Prostate gland (tissue), 2 donors: ENCODE measurements at regions not wholly inside any gene's neighbourhood (a gene's known extent, or its start where the extent isn't known, plus 50 kb on each side); places are given as distances from the start of the nearest gene placed in this dataset.

Experiments
- DNase-seq: peaks from one replicate; pipeline ENCODE4 v3.0.0-alpha.2; 2019; ENCODE audit warnings: low spot score
- H3K27ac ChIP-seq, 2 donors: fragments of 200-600 bp; sonication (generic); 2 replicates each; pipeline ENCODE4 v1.5.1; 2017 to 2019
- H3K27me3 ChIP-seq: fragments of 200-600 bp; sonication (generic); replicated peaks from 2 replicates; pipeline ENCODE4 v1.5.1; 2019; ENCODE audit not compliant: insufficient read depth
- H3K36me3 ChIP-seq, 2 donors: fragments of 200-600 bp; sonication (generic); 1 replicate in 1 of 2; 2 replicates in 1 of 2; pipeline versions ENCODE4 v1.5.1 to v1.8.1; 2017 to 2019
- H3K4me1 ChIP-seq: fragments of 200-600 bp; sonication (generic); replicated peaks from 2 replicates; pipeline ENCODE4 v1.5.1; 2019
- H3K4me3 ChIP-seq, 2 donors: fragments of 200-600 bp; sonication (generic); 2 replicates each; pipeline ENCODE4 v1.5.1; 2017 to 2019
- H3K9me3 ChIP-seq: fragments of 200-600 bp; sonication (generic); 2 replicates; pipeline ENCODE4 v1.5.1; 2017
- CTCF ChIP-seq, 4 experiments: fragments of 200-600 bp in 2 of 4; fragments of 450-650 bp in 2 of 4; sonication (generic) in 2 of 4; IDR thresholded peaks; 1 replicate in 3 of 4; 2 replicates in 1 of 4; pipeline ENCODE4 v1.5.1; 2016 to 2019; ENCODE audit warnings: antibody characterized with exemption in 4 of 4, mild to moderate bottlenecking in 2 of 4, moderate library complexity in 2 of 4
- POLR2A ChIP-seq: fragments of 450-650 bp; IDR thresholded peaks from one replicate; pipeline ENCODE4 v1.6.1; 2016; ENCODE audit warnings: antibody characterized with exemption, mild to moderate bottlenecking
- POLR2AphosphoS5 ChIP-seq: sonication (generic); formaldehyde crosslinking; IDR thresholded peaks from one replicate; pipeline ENCODE4 v1.6.1; 2017; ENCODE audit warnings: antibody characterized with exemption
- WGBS: methylation state at CpG from one replicate; pipeline ENCODE4 v1.1.5; 2018; 5-methylcytosine and 5-hydroxymethylcytosine counted together
- intact Hi-C: fragments of 100-400 bp; cut with DNase I; formaldehyde crosslinking; loops from one replicate; pipeline ENCODE4 v1.14.2; 2022

GRCh38 chr3:107150675-107151074, 226.6 kb upstream of the CCDC54 start:
- H3K9me3 ChIP-seq = no peaks in the 10 kb centered on the region
- no peak overlapping the region for H3K27ac ChIP-seq
- whole genome bisulfite sequencing = 94% methylated on average over 4 of the region's 4 CpGs
- intact Hi-C loops = no loop called here
- no peak overlapping the region for H3K4me3 ChIP-seq
- no peak for DNase-seq
- no peaks in the 10 kb centered on the region for H3K27me3 ChIP-seq
- H3K4me1 ChIP-seq = no peaks in the 10 kb centered on the region
- TF ChIP-seq POLR2AphosphoS5 (no peak), CTCF (IDR thresholded peaks at IDR 0.05) (no peak), POLR2A (no peak)
- H3K36me3 ChIP-seq = no peaks in the 10 kb centered on the region

DNA sequence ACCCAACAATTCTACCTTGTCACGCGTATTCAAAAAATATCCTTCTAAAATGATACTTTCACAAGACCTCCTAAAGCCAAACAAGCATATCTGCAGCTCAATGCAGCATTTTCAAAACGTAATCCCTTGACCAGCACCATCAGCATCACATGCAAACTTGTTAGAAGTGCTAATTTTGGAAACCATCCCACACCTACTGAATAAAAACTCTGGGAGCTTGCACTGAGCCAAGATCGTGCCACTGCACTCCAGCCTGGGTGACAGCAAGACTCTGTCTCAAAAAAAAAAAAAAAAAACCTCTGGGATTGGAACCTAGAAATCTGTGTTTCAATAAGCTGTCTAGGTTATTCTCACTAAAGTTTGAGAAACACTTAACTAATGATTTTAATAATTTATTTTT, 223.3 kb upstream of the CCDC54 start:
- TF ChIP-seq CTCF (IDR thresholded peaks at IDR 0.05) = no peak
- Histone ChIP-seq H3K4me1 (no peaks in the 10 kb centered on the region), H3K36me3 (no peaks in the 10 kb centered on the region), H3K27ac (no peak overlapping the region), H3K9me3 (no peaks in the 10 kb centered on the region), H3K4me3 (no peak overlapping the region), H3K27me3 (no peaks in the 10 kb centered on the region)
- no peak for DNase-seq
- intact Hi-C loops = no loop called here
- 81% methylated on average over 4 of the region's 4 CpGs for WGBS

- 100% methylated on average over 1 of the region's 1 CpG for WGBS
- Histone ChIP-seq H3K36me3 (no peaks in the 10 kb centered on the region), H3K4me1 (no peaks in the 10 kb centered on the region), H3K27me3 (no peaks in the 10 kb centered on the region), H3K9me3 (no peaks in the 10 kb centered on the region), H3K4me3 (no peak overlapping the region), H3K27ac (no peak overlapping the region)
- DNase-seq = no peak
- intact Hi-C loops = no loop called here
- TF ChIP-seq POLR2AphosphoS5 = no peak
- TF ChIP-seq POLR2A = no peak
- no peak for TF ChIP-seq CTCF (IDR thresholded peaks at IDR 0.05)
Measured at GRCh38 chr3:107172411-107172810, 204.8 kb upstream of the CCDC54 start.

- no peak overlapping the region for H3K4me3 ChIP-seq
- WGBS = 95% methylated on average over 2 of the region's 2 CpGs
Measured at GRCh38 chr3:107184375-107184774, 192.9 kb upstream of the CCDC54 start.

More at GRCh38 chr3:107184375-107184774, 192.9 kb upstream of the CCDC54 start:
- TF ChIP-seq POLR2AphosphoS5 = no peak
- no peak for TF ChIP-seq CTCF (IDR thresholded peaks at IDR 0.05)
- no peak for TF ChIP-seq POLR2A
- no peaks in the 10 kb centered on the region for H3K27me3 ChIP-seq
- DNase-seq = no peak
- H3K9me3 ChIP-seq = no peaks in the 10 kb centered on the region
- intact Hi-C loops = no loop called here
- H3K36me3 ChIP-seq = no peaks in the 10 kb centered on the region
- H3K27ac ChIP-seq = no peak overlapping the region
- H3K4me1 ChIP-seq = no peaks in the 10 kb centered on the region
